Left hindlimb (tissue), 1 donor: ENCODE measurements at regions not wholly inside any gene's neighbourhood (a gene's known extent, or its start where the extent isn't known, plus 50 kb on each side); places are given as distances from the start of the nearest gene placed in this dataset.

ENCODE experiments used
- DNase-seq: peaks from one replicate; pipeline ENCODE4 v3.0.0-alpha.2; 2018

DNA sequence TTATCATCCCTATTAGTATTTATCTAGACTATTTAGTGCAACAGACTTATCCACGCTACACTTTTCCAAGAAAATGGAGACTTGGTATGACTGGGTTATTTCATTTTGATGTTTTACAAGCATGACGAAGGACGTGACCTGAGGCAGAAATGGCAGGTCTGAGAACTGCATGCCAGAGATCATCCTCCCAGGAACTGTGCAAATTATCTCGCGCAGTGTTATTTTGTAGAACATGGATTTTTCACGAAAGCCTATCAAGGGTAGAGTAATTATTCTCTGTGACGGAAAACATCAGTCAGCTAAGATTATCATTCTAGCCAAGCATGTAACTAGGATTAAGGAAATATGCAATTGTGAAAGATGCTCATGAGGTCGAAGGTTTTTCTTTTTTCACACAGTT is 361.5 kb upstream of the AJAP1 start:
- no peak for DNase-seq

DNA sequence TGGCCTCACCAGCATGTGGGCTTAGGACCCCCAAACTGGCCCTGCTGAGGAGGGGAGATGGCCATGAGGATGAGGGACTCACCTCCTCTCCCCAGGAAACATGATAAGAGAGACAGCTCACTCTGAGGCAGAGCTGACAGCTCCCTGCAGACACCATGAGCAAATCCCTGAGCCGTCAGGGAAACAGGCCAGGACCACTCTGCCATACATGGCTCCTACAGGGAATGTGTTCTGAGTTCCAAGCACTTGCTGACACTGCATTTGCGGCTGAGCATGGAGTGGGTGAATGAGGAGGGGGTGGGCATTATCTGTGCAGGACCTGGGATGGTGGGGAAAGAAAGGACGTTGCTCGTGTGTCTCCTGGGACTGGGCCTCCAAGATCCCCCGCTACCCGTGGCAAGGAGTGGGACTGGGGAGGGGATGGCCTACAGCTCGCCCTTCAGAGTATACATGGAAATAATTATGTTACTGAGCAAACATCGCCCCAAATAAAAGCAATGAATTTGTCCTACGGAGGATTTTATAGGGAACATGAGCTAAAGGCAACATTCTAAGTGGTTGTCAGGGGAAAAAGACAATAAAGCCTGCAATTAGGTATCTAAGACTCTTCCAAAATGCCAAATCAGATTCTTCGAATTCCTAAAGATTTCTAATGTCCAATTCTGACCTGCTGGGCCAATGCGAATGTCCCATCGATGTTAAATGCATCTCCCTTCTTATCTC is 355.9 kb upstream of the AJAP1 start:
- DNase-seq = no peak

DNA sequence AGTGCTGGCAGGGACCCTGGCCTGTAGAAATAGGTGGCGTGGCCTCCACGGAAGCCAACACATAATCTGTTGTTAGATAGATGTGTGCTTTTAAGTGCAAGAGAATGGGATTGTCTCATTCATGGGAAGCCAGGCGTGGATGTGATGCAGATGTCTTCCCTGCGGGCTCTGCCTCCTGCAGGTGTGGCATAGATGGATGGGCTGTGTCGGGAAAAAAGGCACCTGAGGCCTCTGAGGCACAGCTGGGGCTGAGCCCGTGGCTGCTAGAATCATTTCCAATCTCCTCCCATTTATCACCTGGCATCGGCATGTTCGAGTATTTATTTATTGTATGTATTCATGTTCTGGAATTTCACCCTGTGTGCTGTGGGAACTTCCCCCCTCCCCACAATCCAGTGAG is 353.4 kb upstream of the AJAP1 start:
- DNase-seq = no peak

DNA sequence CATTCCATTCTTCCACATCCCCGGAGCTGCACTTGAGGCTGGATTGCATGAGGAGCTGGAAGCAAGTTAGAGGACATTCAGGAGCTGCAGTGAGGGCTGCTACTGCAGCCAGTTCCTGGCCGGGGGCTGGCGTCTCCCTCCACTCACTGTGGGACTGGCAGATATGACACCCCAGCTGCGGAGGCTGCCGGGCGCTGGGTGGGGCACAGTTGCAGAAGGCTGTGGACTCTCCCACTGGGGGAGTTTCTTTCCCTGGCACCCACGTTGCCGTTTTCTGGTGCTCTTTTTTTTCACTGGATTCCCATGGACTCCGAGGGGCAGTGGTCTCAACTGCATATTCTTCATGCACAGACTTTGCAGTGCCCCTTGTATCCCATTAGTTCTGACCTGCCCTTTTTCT is 351.1 kb upstream of the AJAP1 start:
- DNase-seq = no peak

DNA sequence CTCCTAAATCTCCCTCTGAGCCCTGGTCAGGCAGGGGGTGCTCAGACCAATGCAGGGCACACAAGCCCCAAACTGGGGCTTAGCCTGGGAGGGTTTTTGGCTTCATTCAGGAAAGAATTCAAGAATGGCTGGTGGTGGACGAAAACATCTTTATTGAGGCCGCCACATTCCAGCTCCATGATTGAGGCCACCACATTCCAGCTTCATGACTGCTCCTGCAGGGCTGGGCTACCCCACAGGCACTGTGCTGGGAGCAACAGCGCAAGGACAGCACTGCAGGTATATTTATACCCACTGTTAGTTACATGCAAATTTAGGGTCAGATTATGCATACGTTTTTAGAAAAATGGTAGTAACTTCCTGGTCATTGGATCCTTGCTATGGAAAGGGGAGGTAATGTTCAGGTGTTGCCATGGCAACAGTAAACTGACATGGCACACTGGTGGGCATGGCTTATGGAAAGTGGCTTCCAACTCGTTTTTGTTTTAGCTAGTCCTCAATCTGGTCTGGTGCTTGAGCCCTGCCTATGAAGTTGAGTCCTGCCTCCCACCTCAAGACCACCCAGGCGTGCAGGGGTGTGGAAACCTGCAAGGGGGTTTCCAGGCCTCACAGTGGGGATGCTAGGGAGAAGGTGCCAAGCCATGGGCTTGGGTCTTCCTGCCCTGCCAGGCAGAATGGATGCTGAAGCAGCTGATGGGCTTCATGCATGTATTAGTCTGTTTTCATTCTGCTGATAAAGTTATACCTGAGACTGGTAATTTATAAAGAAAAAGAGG is 348.7 kb upstream of the AJAP1 start:
- no peak for DNase-seq

DNA sequence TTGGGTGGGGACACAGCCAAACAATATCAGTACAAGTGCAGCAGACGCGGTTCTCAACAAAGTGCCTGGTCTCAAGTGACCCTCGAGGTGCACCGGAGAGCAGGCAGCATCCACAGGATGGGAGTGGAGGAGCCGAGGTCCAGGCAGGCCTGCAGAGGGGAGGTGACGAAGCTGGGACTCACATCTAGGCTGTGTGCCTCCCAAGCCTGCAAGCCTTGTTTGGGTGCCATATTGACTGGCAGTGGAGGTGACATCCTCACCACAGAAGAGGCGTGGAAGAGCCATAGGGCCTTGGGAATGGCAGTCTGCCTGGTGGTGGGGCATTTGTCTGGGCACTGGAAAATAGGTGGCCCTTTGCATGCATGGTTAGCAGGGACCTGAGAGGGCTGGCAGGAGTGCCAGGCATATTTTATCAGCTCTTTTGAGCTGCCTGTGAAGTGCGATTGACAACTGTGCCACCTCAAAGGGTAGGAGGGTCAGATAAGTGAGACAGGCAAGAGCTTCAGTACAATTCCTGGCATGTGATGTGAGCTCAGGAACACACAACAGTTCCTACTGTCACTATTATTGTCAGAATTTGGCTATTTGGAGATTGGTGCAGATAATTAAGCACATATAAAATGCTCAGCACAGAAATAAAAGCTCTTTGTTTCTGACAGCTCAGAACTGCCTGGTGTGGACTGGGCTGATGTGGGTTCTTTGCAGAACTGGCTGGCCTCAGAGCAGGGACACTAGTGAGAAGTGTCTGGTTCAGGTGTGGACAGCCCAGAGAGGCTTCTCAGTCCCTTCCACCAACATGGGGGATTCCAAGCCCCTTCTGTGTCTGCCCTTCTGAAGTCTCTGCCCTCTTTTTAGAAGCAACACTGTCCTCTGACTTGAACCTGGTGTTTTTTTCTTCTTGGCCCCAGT is 347.6 kb upstream of the AJAP1 start:
- no peak for DNase-seq

DNA sequence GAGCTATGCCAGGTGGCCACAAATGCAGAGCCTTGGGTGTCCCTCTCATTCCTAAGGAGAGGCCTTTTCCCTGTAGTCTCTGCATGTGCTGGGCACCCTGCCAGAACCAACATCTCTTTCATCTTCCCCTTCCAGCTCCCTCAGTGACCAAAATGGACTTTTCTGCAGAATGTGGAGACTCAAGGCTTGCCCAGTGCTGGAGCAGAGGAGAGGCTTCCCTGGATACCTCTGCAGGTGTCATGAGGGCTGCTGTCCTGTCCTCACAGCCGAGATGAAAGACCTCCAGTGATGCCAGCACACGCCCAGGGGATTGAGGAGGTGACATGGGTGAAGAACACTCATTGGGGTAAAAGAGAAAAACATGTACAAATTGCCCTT is 347.0 kb upstream of the AJAP1 start:
- no peak for DNase-seq

DNA sequence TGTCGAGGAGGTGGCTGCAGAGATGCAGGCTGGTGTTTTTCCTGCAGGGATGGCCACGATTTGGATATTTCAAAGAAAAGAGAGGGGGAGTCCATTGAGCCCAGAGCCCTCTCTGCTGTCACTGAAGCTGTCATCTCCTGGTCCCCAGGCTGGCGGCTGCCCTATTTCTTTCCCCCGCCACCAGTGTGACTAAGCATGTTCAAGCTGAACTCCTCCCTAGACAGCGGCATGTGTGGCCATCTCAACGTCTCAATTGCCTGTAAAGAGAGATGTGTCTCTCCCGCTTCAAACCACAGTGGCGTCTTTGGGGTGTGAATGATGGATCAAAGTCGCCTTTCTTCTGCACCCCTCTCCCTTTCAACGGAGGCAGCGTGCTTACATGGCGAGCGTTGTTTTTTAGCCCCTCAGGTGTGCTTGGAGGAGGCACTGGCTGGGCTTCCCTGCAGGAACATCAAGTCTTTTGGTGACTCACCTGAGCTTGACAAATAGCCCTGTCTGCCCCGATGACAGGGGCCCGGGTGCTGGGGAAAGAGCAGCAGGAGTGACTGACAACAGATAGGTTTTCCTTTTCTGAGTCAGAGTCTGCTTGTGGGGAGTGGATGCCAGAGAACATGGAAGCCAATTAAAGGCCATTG is 346.4 kb upstream of the AJAP1 start:
- DNase-seq = no peak

DNA sequence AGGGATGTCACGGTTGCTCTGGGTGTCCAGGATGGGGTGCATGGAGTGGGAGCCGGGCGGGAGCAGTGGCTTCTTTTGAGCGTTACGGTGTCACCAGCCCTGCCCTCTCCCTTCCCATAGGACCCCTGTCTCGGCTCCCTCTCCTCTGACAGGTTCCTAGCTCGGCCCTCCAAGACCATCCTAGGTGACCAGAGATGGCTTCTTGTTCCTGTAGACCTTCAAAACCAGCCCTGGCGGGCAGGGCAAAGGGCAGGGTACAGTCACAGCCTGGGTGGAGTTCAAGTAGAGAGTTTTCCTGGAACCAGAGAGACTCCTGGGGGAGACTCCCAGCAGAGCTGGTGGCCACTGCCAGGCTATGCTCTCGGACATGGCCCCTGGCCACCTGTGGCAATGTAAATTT is 345.6 kb upstream of the AJAP1 start:
- no peak for DNase-seq

DNA sequence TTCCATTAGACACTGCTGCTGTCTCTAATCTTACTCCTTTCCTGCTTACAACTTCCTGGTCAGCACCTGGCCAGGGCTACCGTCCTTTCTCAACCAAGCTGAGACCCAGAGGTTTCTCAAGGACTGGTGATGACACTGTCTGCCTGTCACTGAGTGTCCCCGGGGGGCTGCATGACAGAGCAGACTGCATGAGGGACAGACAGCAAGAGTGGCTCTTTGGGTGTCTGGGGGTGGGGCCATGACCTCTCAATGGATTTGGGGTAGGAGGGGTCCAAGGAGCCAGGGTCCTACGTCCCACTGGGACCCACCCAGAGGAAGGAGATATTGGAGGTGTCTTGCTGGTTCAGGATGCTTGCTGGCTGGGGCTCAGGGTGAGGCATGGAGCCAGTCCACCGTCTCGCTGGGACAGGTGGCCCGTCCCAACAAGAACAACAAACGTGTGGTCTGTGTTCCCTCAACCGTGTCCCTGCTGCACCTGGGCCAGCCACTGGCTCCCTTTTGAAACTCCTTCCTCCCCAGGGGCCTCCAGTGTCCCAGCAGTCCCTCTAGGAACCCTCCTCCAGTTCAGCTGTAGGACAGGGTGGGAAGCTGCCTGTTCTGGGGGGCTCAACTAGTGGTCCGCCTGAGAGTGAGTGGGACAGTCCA is 344.6 kb upstream of the AJAP1 start:
- DNase-seq = no peak

DNA sequence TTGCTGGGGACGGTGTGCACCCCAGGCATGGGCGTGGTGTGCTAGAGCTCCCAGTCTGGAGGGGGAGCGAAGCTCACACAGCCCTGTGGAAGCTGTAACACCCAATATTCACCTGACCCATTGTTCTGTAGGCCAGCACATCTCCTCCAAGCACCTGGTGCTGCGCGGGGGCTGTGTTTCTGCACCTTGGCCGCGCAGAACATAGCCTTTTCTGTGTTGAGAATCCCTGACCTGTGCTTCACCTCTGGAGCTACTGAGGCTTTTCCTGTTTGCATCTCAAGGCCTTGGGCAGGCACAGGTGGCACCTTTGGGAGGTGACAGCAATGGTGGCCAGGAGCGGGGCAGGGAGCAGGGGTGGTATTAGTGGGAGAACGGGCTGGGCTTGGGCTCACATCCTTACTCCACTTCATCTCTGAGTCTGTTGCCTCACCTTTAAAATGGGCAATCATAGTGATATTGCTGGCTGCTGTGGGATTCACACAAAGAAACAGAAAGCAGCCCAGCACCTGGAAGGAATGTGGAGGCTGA is 343.9 kb upstream of the AJAP1 start:
- no peak for DNase-seq

DNA sequence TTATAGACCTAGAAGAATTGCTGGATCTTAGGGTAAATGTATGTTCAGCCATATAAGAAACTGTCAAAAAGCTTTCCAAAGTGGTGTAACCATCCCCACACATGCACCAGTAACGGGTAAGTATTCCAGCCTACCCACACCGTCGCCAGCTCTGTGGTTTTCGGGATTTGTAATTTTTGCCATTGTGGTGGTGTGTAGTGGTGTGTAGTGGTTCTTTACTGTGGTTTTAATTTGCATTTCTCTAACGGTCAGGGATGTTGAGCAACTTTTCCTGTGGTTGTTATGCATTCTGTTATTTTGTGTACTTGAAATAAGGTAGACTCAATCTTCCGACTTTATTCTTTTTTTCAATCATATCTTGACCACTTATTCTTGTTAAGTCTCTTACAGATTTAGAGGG is 342.4 kb upstream of the AJAP1 start:
- no peak for DNase-seq

DNA sequence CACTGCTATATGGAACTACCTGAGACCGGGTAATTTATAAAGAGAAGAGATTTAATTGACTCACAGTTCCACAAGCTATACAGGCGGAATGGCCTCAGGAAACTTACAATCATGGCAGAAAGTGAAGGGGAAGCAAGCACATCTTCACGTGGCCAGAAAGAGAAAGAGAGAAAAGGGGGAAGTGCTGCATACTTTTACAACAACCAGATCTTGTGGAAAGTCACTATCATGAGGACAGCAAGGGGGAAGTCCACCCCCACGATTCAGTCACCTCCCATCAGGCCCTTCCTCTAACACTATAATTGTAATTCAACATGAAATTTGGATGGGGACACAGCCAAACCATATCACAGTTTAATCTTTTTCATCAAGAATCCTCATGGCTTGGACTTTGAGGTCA is 339.2 kb upstream of the AJAP1 start:
- DNase-seq = no peak

DNA sequence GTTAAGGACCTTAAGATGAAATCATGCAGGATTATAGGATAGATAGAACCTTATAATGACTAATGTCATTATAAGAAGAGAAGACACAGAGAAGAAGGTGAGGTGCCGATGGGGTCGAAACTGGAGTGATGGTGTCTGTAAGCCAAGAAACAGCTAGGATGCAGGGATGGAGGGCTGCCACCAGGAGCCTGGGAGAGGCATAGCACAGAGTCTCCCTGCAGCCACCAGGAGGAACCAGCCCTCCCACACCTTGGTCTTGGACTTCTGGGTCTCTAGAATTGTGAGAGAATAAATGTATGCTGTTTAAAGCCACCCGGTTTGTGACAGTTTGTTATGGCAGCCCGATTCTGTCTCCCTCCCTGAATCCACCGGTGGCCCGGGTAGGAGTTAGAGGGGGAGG is 337.2 kb upstream of the AJAP1 start:
- DNase-seq = no peak

DNA sequence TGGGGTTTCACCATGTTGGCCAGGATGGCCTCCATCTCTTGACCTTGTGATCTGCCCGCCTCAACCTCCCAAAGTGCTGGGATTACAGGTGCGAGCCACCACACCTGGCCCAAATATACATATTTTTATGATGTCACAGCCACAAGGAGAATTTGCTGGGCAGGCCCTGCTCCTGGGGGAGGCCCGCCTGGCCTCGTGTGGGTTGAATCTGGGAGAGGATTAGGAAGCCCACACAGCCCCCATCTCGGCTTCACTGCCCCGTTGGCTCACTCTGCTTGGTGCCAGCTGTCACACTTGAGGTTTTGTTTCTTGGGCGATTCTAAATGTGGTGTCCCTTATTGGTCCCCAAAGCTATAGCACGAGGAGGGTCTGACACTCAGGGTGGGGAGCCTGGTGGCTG is 335.7 kb upstream of the AJAP1 start:
- no peak for DNase-seq

DNA sequence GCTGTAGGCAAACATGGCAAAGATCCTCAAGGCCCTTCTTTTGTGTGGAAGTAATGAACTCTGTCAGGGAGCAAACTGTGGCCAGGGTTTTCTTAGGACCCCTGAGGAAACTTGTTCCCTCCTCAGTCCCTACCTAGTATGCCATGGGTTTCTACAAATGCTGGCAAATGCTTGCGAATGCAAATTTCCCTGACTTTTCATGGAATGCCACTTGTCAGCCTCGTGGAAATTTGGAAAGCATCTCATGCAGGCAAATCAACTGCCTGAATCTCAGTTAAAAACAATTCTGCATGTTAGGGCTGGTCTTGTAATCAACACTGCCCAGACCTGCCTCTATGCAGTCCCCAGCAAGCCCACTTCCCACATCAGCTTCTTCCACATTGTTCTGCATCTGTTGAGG is 334.9 kb upstream of the AJAP1 start:
- no peak for DNase-seq

DNA sequence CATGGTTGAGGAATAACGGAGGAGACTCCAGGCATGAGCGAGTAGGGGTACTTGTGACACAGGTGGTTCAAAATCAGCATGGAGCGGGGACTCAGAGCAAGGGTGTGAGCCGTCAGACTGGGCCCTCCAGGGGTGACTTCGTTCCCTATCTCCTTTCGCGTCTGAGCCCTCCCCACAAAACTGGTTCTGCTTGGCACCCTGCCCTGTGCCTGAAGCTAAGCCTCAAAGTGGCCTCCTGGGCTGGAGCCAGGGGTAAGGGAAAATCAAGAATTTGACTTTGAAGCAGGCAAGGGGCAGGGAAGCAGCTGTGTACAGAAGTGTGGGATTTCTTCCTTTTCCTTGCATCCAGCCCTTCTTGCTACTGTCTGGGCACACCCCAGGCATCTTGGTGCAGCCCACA is 331.5 kb upstream of the AJAP1 start:
- DNase-seq = no peak

DNA sequence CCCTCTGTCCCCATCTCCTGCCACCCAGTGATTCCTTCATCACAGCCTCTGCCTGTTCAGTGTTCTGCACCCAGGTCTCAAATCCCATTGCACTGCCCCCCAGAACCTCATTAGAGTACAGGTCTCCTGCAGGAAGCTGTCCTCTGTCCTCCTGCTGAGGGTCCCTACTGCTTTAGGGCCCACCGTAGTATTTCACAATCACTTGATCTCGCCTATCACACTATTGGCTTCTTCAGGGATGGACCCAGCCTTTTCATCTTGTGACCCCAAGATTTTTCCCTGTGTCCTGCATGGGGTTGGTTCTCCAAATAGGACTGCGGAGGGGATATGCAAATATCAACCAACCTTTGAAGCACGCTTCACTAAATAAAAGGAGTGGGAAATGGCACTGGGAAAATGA is 331.1 kb upstream of the AJAP1 start:
- no peak for DNase-seq

DNA sequence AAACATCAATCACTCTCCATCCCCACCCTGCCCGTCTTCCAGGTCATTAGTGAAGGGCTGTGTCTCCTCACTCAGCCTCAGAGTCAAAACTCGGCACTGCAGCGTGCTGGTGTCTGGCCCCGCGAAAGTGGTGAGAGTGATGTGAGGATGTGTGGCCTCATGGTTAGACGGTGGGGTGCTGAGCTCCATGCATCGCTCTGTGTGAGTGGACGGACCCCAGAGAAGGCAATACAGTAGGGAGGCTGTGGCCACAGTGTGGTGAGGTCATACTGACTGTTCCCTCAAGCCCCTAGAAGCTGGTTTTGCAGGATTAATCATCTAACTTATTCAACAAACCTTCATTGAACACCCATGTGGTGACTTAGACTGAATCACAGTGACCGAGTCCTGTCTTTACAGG is 329.9 kb upstream of the AJAP1 start:
- no peak for DNase-seq

DNA sequence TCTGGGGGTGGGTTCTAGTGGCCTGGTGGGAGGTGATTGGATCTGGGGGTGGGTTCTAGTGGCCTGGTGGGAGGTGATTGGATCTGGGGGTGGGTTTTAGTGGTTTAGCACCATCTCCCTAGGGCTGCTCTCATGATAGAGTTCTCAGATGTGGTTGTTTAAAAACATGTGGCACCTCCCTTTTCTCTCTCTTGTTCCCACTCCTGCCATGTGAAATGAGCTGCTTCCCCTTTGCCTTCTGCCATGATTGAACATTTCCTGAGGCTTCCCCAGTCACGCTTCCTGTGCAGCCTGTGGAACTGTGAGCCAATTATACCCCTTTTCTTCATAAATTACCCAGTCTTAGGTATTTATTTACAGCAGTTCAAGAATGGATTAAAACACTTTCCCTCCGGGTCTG is 327.3 kb upstream of the AJAP1 start:
- no peak for DNase-seq

DNA sequence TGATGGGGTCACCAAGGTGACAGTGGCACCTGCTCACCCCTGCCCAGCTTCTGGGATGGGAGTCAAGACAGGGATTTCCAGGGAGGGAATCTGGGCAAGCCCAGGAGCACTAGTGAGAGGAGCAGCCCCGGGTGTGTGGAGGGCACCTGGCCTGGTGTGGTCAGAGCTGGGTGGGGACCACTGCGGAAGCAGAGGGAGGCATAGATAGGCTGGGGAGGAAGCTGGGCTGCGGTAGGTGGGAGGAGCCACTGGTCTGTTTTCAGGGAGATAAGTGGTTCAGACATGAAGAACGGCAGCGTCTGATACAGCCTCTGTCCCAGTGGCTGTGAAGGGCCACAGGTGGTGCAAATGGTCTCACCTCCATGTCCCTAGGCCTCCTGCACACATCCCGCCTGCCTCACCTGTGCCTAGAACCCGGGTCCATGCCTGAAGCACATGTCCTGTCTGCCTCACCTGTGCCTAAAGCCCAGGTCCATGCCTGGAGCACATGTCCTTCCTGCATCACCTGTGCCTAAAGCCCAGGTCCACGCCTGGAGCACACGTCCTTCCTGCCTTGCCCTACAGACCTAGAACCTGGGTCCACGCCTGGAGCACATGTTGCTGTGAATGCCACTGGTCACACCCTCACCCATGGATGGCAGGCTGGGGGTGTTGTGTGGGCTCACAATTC is 325.9 kb upstream of the AJAP1 start:
- no peak for DNase-seq
